DMS 273 treated with DMSO at 0.1 percent for 48 hours (cell line): ENCODE measurements at regions not wholly inside any gene's neighbourhood (a gene's known extent, or its start where the extent isn't known, plus 50 kb on each side); places are given as distances from the start of the nearest gene placed in this dataset.
"Not testable (repeated sequence)": the region's sequence is repeated elsewhere in the genome, so short reads cannot be mapped to it uniquely, and the experiment has no call there.

ENCODE experiments used
- DNase-seq: peaks from one replicate; lab custom pipeline; 2025; lab: John Stamatoyannopoulos, UW

- DNase-seq: no peak
These were observed 225.0 kb upstream of the FAM3C start for GRCh38 chr7:121620953-121621606.

- DNase-seq: no peak
These were observed 224.1 kb upstream of the FAM3C start for GRCh38 chr7:121620206-121620605.

- no peak for DNase-seq
These were observed 222.1 kb upstream of the FAM3C start for GRCh38 chr7:121618182-121618581.

GRCh38 chr7:121610243-121610642, 214.1 kb upstream of the FAM3C start:
- peak; percentile 67 for DNase-seq

GRCh38 chr7:121609208-121609607, 213.1 kb upstream of the FAM3C start:
- no peak for DNase-seq

- DNase-seq: peak; percentile 95
These were observed 212.7 kb upstream of the FAM3C start for GRCh38 chr7:121608785-121609184.

- DNase-seq: not testable (repeated sequence)
These were observed 212.1 kb upstream of the FAM3C start for GRCh38 chr7:121608183-121608582.

GRCh38 chr7:121605317-121605680, 209.2 kb upstream of the FAM3C start:
- peak; percentile 76 for DNase-seq

- DNase-seq: no peak
These were observed 208.7 kb upstream of the FAM3C start for GRCh38 chr7:121604627-121605316.

- no peak for DNase-seq
These were observed 207.8 kb upstream of the FAM3C start for GRCh38 chr7:121603886-121604285.

- no peak for DNase-seq
These were observed 203.8 kb upstream of the FAM3C start for GRCh38 chr7:121599887-121600286.

- DNase-seq: peak; percentile 91
These were observed 199.9 kb upstream of the FAM3C start for GRCh38 chr7:121595758-121596696.

- no peak for DNase-seq
These were observed 195.8 kb upstream of the FAM3C start for GRCh38 chr7:121591926-121592325.

GRCh38 chr7:121587435-121587834, 191.3 kb upstream of the FAM3C start:
- DNase-seq: no peak

- DNase-seq: no peak
These were observed 186.2 kb upstream of the FAM3C start for GRCh38 chr7:121582258-121582657.

GRCh38 chr7:121579639-121580038, 183.5 kb upstream of the FAM3C start:
- DNase-seq: no peak

- no peak for DNase-seq
These were observed 182.6 kb upstream of the FAM3C start for GRCh38 chr7:121578669-121579068.

GRCh38 chr7:121576148-121576917, 180.2 kb upstream of the FAM3C start:
- DNase-seq: no peak

- no peak for DNase-seq
These were observed 179.2 kb upstream of the FAM3C start for GRCh38 chr7:121575194-121575765.

- no peak for DNase-seq
These were observed 178.0 kb upstream of the FAM3C start for GRCh38 chr7:121574109-121574508.

GRCh38 chr7:121572615-121573014, 176.5 kb upstream of the FAM3C start:
- no peak for DNase-seq

- no peak for DNase-seq
These were observed 174.3 kb upstream of the FAM3C start for GRCh38 chr7:121570365-121570764.
